ENCODE measurements at regions not wholly inside any gene's neighbourhood (a gene's known extent, or its start where the extent isn't known, plus 50 kb on each side); places are given as distances from the start of the nearest gene placed in this dataset.

- TF ChIP-seq, protein P1, sequence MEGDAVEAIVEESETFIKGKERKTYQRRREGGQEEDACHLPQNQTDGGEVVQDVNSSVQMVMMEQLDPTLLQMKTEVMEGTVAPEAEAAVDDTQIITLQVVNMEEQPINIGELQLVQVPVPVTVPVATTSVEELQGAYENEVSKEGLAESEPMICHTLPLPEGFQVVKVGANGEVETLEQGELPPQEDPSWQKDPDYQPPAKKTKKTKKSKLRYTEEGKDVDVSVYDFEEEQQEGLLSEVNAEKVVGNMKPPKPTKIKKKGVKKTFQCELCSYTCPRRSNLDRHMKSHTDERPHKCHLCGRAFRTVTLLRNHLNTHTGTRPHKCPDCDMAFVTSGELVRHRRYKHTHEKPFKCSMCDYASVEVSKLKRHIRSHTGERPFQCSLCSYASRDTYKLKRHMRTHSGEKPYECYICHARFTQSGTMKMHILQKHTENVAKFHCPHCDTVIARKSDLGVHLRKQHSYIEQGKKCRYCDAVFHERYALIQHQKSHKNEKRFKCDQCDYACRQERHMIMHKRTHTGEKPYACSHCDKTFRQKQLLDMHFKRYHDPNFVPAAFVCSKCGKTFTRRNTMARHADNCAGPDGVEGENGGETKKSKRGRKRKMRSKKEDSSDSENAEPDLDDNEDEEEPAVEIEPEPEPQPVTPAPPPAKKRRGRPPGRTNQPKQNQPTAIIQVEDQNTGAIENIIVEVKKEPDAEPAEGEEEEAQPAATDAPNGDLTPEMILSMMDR (conservative IDR thresholded peaks at IDR 0.05; ENCODE audit: low read depth, low read length), result no peak
- TF ChIP-seq EZH2 (IDR thresholded peaks at IDR 0.05; ENCODE audit: borderline replicate concordance, low read depth, low read length, poor library complexity, severe bottlenecking), result no peak
Measured at GRCh38 chr2:34789169-34789568, 1190.1 kb upstream of the FAM98A start.
